ENCODE measurements at regions not wholly inside any gene's neighbourhood (a gene's known extent, or its start where the extent isn't known, plus 50 kb on each side); places are given as distances from the start of the nearest gene placed in this dataset.

DNA sequence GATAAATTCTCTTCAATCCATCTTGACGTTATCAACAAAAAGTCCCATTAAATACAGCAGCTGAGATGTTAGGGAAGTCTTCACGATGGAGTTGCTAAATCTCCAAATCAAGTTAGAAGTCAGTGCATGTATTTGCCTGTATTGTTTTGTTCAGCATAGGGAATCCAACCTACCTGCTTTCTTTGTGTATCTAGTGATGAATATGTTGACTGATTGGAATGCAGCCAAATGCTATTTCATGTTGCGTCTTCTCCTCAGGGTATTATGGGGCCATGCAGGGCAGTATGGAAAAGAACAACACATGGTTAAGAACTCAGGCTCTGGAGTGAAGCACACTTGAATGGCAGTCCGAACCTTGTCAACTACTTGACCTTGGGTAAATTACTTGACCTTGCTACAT, 529.5 kb upstream of the ZNF462 start:
- TF ChIP-seq SUZ12 (IDR thresholded peaks at IDR 0.05; ENCODE audit: extremely low read depth, insufficient read depth, insufficient read length): no peak
- TF ChIP-seq ZNF274 (IDR thresholded peaks at IDR 0.05; ENCODE audit: low read depth, low read length): no peak
